Activated naive CD4-positive, alpha-beta T cell treated with anti-CD3 and anti-CD28 coated beads, Interleukin-2, amount 50 U/mL, for 72 hours (primary cell): ENCODE measurements at regions not wholly inside any gene's neighbourhood (a gene's known extent, or its start where the extent isn't known, plus 50 kb on each side); places are given as distances from the start of the nearest gene placed in this dataset.
A peak's percentile ranks its signal among the peaks of the same experiment; 100 is the strongest.
"Not testable (repeated sequence)": the region's sequence is repeated elsewhere in the genome, so short reads cannot be mapped to it uniquely, and the experiment has no call there.

Source experiments
- ATAC-seq, 2 donors: fragments of 150-1000 bp; cut with Tn5 transposase; 2 replicates each; pipeline ENCODE4 v1.10.0; 2021; ENCODE audit warnings: mild to moderate bottlenecking in 2 of 2, moderate library complexity in 2 of 2
- DNase-seq, 2 donors: peaks; one replicate each; pipeline ENCODE4 v3.0.0; 2021 to 2022; ENCODE audit warnings: low spot score in 2 of 2
- H3K27ac Mint-ChIP-seq, 2 donors: one replicate each; pipeline ENCODE4 v1.8.0; 2022; ENCODE audit warnings: mild to moderate bottlenecking in 2 of 2, mixed read lengths in 2 of 2
- H3K36me3 Mint-ChIP-seq, 2 donors: one replicate each; pipeline ENCODE4 v1.8.0; 2022; ENCODE audit warnings: mixed read lengths in 2 of 2
- H3K9me3 Mint-ChIP-seq, 2 donors: one replicate each; pipeline ENCODE4 v1.8.0; 2022; ENCODE audit warnings: mixed read lengths in 2 of 2

DNA sequence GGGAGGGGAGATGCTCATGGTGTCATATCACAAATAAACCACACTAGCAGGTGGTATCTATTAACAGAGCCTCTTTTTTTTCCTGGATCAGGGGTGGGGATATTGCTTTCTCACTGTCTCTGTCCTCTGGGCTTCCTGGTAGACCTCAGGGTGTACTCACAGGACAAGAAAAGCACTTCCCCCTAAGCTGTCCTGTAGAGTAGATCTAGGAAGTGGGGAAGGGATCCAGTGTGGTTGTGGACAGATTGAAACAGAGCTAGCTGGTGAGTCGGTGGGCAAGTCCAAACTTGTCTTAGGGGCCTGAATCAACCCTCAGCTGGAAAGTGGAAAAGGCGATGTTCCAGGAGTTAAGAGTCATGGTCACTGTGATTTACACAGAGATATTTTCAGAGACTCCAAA, 96.6 kb downstream of the SRGAP2 start:
- not testable (repeated sequence) for DNase-seq, H3K36me3 Mint-ChIP-seq, H3K9me3 Mint-ChIP-seq, H3K27ac Mint-ChIP-seq
- ATAC-seq, result peak in 1 of 2 donors; percentile 94

DNA sequence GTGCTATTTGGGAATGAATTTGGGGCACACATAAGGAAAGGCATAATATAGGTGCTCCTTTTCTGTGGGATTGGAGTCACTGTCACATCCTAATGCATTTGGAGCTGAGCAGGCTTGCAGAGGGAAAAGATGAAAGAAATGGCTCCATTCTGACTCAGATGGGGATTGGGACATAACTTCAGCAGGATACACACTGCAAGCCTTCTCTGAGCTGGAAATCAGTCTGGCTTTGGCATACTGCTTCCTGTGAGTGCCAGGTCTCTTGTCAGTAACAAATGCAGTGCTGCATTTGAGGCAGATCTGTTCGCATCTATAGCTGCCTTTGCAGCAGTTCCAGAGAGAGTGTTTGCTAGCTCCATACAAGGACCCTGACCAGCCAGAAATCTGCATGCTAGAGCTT, 98.7 kb downstream of the SRGAP2 start:
- not testable (repeated sequence) for H3K27ac Mint-ChIP-seq, H3K9me3 Mint-ChIP-seq, ATAC-seq, H3K36me3 Mint-ChIP-seq, DNase-seq

DNA sequence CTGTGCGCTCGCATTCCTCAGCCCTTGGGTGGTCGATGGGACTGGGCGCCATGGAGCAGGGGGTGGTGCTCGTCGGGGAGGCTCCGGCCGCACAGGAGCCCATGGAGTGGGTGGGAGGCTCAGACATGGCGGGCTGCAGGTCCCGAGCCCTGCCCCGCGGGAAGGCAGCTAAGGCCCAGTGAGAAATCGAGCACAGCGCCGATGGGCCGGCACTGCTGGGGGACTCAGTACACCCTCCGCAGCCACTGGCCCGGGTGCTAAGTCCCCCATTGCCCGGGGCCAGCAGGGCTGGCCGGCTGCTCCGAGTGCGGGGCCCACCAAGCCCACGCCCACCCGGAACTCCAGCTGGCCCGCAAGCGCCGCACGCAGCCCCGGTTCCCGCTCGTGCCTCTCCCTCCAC, 104.1 kb downstream of the SRGAP2 start:
- not testable (repeated sequence) for H3K27ac Mint-ChIP-seq, H3K9me3 Mint-ChIP-seq, H3K36me3 Mint-ChIP-seq, ATAC-seq, DNase-seq

GRCh38 chr1:206310948-206311347, 107.6 kb downstream of the SRGAP2 start:
- H3K27ac Mint-ChIP-seq, H3K9me3 Mint-ChIP-seq, DNase-seq, H3K36me3 Mint-ChIP-seq, ATAC-seq: not testable (repeated sequence)

DNA sequence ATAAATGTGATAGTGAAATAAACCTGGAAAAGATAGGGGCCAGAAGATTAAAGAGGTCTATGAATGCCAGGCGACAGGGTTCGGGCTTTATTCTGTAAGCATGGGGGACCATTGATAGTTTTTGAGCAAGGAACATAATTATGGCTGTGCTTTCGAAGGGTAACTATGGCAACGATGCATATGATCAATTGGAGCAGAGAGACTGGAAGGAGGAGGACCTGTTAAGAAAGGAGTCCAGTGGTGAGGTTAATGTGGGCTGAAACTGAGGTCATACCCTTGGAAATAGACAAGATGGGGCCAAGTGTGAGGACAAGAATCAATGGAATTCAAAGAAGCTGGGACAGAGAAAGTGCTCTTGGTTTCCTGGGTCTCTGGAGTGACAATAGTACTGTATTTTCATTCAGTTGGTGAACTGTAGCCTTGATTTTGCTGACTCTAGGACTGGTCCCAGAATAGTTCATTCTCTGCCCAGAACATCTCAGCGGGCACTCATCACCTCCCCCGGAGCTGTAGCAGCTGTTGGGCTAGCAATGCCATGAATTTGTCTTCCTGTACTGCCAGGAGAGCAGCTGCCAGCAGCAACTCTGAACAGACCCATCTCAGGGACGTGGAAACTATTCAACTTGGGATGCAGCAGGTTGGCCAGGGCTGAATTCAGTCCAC, 108.4 kb downstream of the SRGAP2 start:
- not testable (repeated sequence) for H3K36me3 Mint-ChIP-seq, ATAC-seq, H3K9me3 Mint-ChIP-seq, H3K27ac Mint-ChIP-seq, DNase-seq

DNA sequence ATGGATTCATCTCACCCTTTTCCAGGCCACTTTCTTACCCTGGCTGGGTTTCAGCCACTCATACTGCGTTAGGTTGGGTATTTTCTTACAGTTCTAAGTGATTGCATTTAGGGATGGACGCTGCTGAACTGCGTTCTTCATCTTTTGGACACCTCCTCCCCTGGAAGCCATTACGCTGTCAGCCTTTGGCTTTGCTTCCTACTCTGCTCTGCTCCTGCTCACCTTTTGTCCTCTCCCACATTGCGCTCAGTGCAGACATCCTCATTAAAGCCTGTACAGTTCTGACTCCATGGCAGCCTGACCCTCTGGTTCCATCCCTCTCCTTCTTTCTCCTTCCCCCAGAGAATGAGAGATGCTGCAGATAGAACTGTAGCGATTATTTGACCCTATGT, 108.9 kb downstream of the SRGAP2 start:
- H3K27ac Mint-ChIP-seq, H3K36me3 Mint-ChIP-seq, H3K9me3 Mint-ChIP-seq, ATAC-seq, DNase-seq: not testable (repeated sequence)

DNA sequence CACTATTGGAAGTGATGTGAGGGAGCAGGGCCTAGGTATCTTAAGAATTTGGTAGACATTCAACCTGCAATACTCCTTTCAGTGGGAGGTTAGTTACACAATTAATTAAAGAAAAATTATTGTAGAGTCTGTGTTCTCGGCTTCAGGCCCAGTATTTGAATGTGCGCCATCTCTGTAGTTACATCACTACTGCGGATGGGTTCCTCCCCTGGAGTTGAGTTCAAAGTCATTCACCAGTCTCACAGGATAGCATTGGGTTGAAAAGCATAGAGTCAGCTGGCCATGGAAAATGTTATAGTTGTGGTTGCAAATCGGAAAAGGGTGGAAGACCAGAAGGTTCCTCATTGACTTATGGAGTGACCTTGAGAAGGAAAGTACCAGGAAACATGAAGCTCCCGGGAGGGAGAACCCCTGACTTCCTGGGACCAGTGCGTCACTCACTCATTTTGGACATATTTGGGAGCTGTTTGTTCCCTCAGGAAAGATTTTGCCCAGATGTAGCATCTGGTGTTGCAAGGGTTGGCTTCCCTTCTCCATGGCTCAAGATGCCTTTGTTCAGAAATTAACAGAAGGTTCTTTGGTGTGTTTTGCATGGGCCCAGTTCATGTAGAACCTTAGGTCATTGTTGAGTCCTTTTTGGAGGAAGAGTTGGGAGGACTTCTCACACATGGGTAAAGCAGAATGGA, 111.8 kb downstream of the SRGAP2 start:
- ATAC-seq, DNase-seq, H3K27ac Mint-ChIP-seq, H3K36me3 Mint-ChIP-seq, H3K9me3 Mint-ChIP-seq: not testable (repeated sequence)

DNA sequence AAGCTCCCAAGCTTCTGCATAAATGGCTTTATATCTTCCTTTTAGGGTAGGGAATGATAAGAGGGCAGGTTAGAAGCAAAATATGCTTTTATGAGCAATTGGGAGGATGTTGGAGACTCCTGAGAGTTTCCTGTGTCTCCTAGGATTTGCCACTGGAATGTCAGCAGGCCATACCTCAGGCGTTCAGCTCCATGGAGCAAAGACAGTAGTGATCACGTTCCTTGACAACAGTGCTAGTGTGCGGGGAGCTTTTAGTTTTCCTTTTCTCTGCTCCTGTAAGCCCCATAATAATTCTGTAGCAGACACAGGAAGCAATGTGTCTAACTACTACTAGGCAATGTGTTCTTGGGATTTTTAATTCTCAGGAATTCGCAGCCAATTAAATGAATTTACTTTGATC, 113.6 kb downstream of the SRGAP2 start:
- not testable (repeated sequence) for H3K9me3 Mint-ChIP-seq, H3K36me3 Mint-ChIP-seq, H3K27ac Mint-ChIP-seq, ATAC-seq, DNase-seq

GRCh38 chr1:206317878-206318514, 114.7 kb downstream of the SRGAP2 start:
- DNase-seq, ATAC-seq, H3K9me3 Mint-ChIP-seq, H3K27ac Mint-ChIP-seq, H3K36me3 Mint-ChIP-seq: not testable (repeated sequence)

DNA sequence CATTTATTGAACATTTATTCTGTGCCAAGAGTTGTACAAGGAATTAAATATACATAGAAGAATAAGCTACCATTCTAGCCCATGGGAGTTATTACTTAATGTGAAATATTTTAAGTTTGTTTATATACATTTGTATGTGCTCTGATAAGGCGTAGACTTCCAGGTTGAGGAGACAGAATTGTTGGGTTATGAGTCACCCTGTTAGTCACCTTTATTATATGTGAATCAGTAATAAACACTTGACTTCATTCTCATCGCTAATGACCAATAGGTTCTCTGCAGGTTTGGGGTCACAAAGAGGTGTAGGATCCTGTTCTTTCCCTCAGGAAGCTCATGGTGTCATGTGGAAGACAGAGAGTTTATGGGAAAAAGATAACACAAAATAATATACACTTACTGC, 116.9 kb downstream of the SRGAP2 start:
- H3K36me3 Mint-ChIP-seq, H3K27ac Mint-ChIP-seq, H3K9me3 Mint-ChIP-seq, DNase-seq, ATAC-seq: not testable (repeated sequence)

GRCh38 chr1:206326159-206326939, 123.0 kb downstream of the SRGAP2 start:
- not testable (repeated sequence) for ATAC-seq, H3K36me3 Mint-ChIP-seq, H3K27ac Mint-ChIP-seq, H3K9me3 Mint-ChIP-seq, DNase-seq

DNA sequence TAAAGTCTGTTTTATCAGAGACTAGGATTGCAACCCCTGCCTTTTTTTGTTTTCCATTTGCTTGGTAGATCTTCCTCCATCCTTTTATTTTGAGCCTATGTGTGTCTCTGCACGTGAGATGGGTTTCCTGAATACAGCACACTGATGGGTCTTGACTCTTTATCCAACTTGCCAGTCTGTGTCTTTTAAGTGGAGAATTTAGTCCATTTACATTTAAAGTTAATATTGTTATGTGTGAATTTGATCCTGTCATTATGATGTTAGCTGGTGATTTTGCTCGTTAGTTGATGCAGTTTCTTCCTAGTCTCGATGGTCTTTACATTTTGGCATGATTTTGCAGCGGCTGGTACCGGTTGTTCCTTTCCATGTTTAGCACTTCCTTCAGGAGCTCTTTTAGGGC, 128.3 kb downstream of the SRGAP2 start:
- H3K36me3 Mint-ChIP-seq, result not testable (repeated sequence)

GRCh38 chr1:206333316-206333715, 130.0 kb downstream of the SRGAP2 start:
- H3K27ac Mint-ChIP-seq, ATAC-seq, H3K36me3 Mint-ChIP-seq, H3K9me3 Mint-ChIP-seq, DNase-seq: not testable (repeated sequence)

More for the DNA sequence above, 128.3 kb downstream of the SRGAP2 start:
- not testable (repeated sequence) for ATAC-seq, H3K9me3 Mint-ChIP-seq, DNase-seq, H3K27ac Mint-ChIP-seq

DNA sequence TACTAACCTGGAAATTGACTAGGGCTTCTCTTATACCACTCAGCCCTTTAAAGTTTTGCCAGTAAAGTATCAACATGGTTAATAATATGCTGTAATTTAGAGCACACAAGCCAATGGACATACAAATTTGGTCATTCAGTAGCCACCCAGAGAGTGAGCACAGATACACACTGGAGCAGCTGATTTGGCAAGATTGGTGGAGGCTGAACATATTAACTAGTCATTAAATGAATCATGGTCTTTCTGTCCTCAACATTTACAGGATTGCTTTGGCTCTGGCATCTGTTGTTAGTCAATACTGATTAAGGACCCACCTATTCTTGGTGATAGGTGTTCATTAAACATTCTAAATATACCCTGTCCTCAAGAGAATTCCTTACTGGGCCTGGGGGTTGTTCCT, 130.6 kb downstream of the SRGAP2 start:
- H3K27ac Mint-ChIP-seq, H3K9me3 Mint-ChIP-seq, ATAC-seq, DNase-seq, H3K36me3 Mint-ChIP-seq: not testable (repeated sequence)

GRCh38 chr1:206334481-206334880, 131.1 kb downstream of the SRGAP2 start:
- not testable (repeated sequence) for DNase-seq, H3K36me3 Mint-ChIP-seq

GRCh38 chr1:206335162-206335561, 131.8 kb downstream of the SRGAP2 start:
- H3K9me3 Mint-ChIP-seq, H3K36me3 Mint-ChIP-seq, DNase-seq, H3K27ac Mint-ChIP-seq, ATAC-seq: not testable (repeated sequence)

More at GRCh38 chr1:206334481-206334880, 131.1 kb downstream of the SRGAP2 start:
- H3K9me3 Mint-ChIP-seq, ATAC-seq, H3K27ac Mint-ChIP-seq: not testable (repeated sequence)
